Neural cell (in vitro differentiated cells): ENCODE measurements at regions not wholly inside any gene's neighbourhood (a gene's known extent, or its start where the extent isn't known, plus 50 kb on each side); places are given as distances from the start of the nearest gene placed in this dataset.

Source experiments
- EP300 ChIP-seq: fragments of 450-650 bp; conservative IDR thresholded peaks from 2 replicates; pipeline ENCODE4 v1.6.1; 2014; ENCODE audit warnings: antibody characterized with exemption, mild to moderate bottlenecking, moderate library complexity; ENCODE audit not compliant: poor library complexity, severe bottlenecking
- EZH2 ChIP-seq: fragments of 200-600, 300-800 bp; shearing (Covaris generic), sonication (generic); IDR thresholded peaks from 2 replicates; pipeline ENCODE4 v1.6.1; 2014; ENCODE audit warnings: antibody characterized with exemption, low read length, borderline replicate concordance, mild to moderate bottlenecking; ENCODE audit not compliant: insufficient read depth, poor library complexity, severe bottlenecking
- POLR2AphosphoS5 ChIP-seq: IDR thresholded peaks from 2 replicates; pipeline ENCODE4 v1.6.1; 2012
- SMC3 ChIP-seq: fragments of 450-650 bp; conservative IDR thresholded peaks from 2 replicates; pipeline ENCODE4 v1.6.1; 2014; ENCODE audit warnings: antibody characterized with exemption, mild to moderate bottlenecking, moderate library complexity; ENCODE audit not compliant: poor library complexity
- TF ChIP-seq, protein P1 (sequence below): fragments of 450-650 bp; IDR thresholded peaks from 2 replicates; pipeline ENCODE4 v1.5.1; 2014; ENCODE audit warnings: antibody characterized with exemption, mild to moderate bottlenecking, moderate library complexity; ENCODE audit not compliant: poor library complexity, severe bottlenecking

DNA sequence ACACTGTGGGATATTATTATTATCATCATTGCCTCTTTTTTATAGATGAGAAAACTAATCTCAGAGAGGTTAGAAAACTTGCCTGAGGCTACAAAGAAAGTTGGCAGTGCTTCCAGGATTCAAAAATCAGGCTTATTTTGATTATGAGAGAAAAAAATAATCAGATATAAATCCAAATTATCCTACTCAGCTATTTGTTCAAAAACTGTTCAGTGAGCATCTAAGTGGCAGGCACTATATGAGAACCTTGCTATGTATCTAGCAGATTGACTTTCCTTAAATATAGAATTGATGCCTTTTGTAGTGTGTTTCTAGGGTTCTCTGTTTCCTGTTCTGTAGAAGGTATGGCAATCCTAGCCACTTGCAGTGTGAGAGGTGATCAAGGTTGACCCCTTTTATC lies 60.0 kb upstream of the SLC35B4 start:
- TF ChIP-seq POLR2AphosphoS5 = no peak
- TF ChIP-seq, protein P1, sequence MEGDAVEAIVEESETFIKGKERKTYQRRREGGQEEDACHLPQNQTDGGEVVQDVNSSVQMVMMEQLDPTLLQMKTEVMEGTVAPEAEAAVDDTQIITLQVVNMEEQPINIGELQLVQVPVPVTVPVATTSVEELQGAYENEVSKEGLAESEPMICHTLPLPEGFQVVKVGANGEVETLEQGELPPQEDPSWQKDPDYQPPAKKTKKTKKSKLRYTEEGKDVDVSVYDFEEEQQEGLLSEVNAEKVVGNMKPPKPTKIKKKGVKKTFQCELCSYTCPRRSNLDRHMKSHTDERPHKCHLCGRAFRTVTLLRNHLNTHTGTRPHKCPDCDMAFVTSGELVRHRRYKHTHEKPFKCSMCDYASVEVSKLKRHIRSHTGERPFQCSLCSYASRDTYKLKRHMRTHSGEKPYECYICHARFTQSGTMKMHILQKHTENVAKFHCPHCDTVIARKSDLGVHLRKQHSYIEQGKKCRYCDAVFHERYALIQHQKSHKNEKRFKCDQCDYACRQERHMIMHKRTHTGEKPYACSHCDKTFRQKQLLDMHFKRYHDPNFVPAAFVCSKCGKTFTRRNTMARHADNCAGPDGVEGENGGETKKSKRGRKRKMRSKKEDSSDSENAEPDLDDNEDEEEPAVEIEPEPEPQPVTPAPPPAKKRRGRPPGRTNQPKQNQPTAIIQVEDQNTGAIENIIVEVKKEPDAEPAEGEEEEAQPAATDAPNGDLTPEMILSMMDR = no peak
- no peak for TF ChIP-seq EZH2
- TF ChIP-seq EP300 = no peak
- no peak for TF ChIP-seq SMC3
